ENCODE measurements at regions not wholly inside any gene's neighbourhood (a gene's known extent, or its start where the extent isn't known, plus 50 kb on each side); places are given as distances from the start of the nearest gene placed in this dataset.

- no peak for ATAC-seq (ENCODE audit: low FRiP score)
- TF ChIP-seq CTCF (IDR thresholded peaks at IDR 0.05): no peak
- no peak for DNase-seq (ENCODE audit: low spot score)
Measured at GRCh38 chr3:181578743-181579142, 133.0 kb upstream of the SOX2 start.

- DNase-seq (ENCODE audit: low spot score) (no peak), ATAC-seq (ENCODE audit: low FRiP score) (no peak)
- TF ChIP-seq CTCF (IDR thresholded peaks at IDR 0.05): no peak
Measured at GRCh38 chr3:181572432-181572831, 139.3 kb upstream of the SOX2 start.

GRCh38 chr3:181570472-181570871, 141.3 kb upstream of the SOX2 start:
- DNase-seq (ENCODE audit: low spot score): no peak
- no peak for ATAC-seq (ENCODE audit: low FRiP score)
- no peak for TF ChIP-seq CTCF (IDR thresholded peaks at IDR 0.05)

GRCh38 chr3:181569356-181569940, 142.3 kb upstream of the SOX2 start:
- DNase-seq (ENCODE audit: low spot score): no peak
- ATAC-seq (ENCODE audit: low FRiP score): no peak
- no peak for TF ChIP-seq CTCF (IDR thresholded peaks at IDR 0.05)

- no peak for DNase-seq (ENCODE audit: low spot score)
- no peak for ATAC-seq (ENCODE audit: low FRiP score)
- no peak for TF ChIP-seq CTCF (IDR thresholded peaks at IDR 0.05)
Measured at GRCh38 chr3:181568693-181569092, 143.0 kb upstream of the SOX2 start.

- TF ChIP-seq CTCF (IDR thresholded peaks at IDR 0.05): no peak
- no peak for DNase-seq (ENCODE audit: low spot score)
- ATAC-seq (ENCODE audit: low FRiP score): no peak
Measured at GRCh38 chr3:181568248-181568647, 143.5 kb upstream of the SOX2 start.

GRCh38 chr3:181567311-181568075, 144.2 kb upstream of the SOX2 start:
- no peak for DNase-seq (ENCODE audit: low spot score)
- ATAC-seq (ENCODE audit: low FRiP score): no peak
- no peak for TF ChIP-seq CTCF (IDR thresholded peaks at IDR 0.05)
